ENCODE measurements at regions not wholly inside any gene's neighbourhood (a gene's known extent, or its start where the extent isn't known, plus 50 kb on each side); places are given as distances from the start of the nearest gene placed in this dataset.
A peak's percentile ranks its signal among the peaks of the same experiment; 100 is the strongest.
"Not testable (repeated sequence)": the region's sequence is repeated elsewhere in the genome, so short reads cannot be mapped to it uniquely, and the experiment has no call there.

- DNase-seq: no peak
Observed at GRCh38 chr15:92763459-92763858, 107.9 kb upstream of the FAM174B start.

- not testable (repeated sequence) for DNase-seq
Observed at GRCh38 chr15:92768131-92768530, 112.6 kb upstream of the FAM174B start.

GRCh38 chr15:92770641-92771040 lies 115.1 kb upstream of the FAM174B start:
- DNase-seq: no peak

- DNase-seq: no peak
Observed at GRCh38 chr15:92772061-92772460, 116.5 kb upstream of the FAM174B start.

- no peak for DNase-seq
Observed at GRCh38 chr15:92772626-92773244, 117.2 kb upstream of the FAM174B start.

- DNase-seq: no peak
Observed at GRCh38 chr15:92773340-92773739, 117.8 kb upstream of the FAM174B start.

GRCh38 chr15:92779874-92780273 lies 120.2 kb upstream of the CHD2 start:
- no peak for DNase-seq

- DNase-seq: no peak
Observed at GRCh38 chr15:92780843-92781242, 119.3 kb upstream of the CHD2 start.

- DNase-seq: no peak
Observed at GRCh38 chr15:92781925-92782453, 118.1 kb upstream of the CHD2 start.

GRCh38 chr15:92787116-92787515 lies 113.0 kb upstream of the CHD2 start:
- no peak for DNase-seq

- no peak for DNase-seq
Observed at GRCh38 chr15:92788196-92788595, 111.9 kb upstream of the CHD2 start.

GRCh38 chr15:92788793-92789192 lies 111.3 kb upstream of the CHD2 start:
- DNase-seq: not testable (repeated sequence)

GRCh38 chr15:92796161-92796611 lies 103.9 kb upstream of the CHD2 start:
- DNase-seq: no peak

GRCh38 chr15:92797168-92798052 lies 102.7 kb upstream of the CHD2 start:
- DNase-seq: peak; percentile 85

GRCh38 chr15:92800013-92800412 lies 100.1 kb upstream of the CHD2 start:
- no peak for DNase-seq

GRCh38 chr15:92800416-92801055 lies 99.6 kb upstream of the CHD2 start:
- DNase-seq: not testable (repeated sequence)

- not testable (repeated sequence) for DNase-seq
Observed at GRCh38 chr15:92801056-92801773, 98.9 kb upstream of the CHD2 start.

GRCh38 chr15:92801774-92802464 lies 98.2 kb upstream of the CHD2 start:
- no peak for DNase-seq

- DNase-seq: no peak
Observed at GRCh38 chr15:92803536-92803851, 96.6 kb upstream of the CHD2 start.

GRCh38 chr15:92803852-92804609 lies 96.1 kb upstream of the CHD2 start:
- peak; percentile 49 for DNase-seq

- not testable (repeated sequence) for DNase-seq
Observed at GRCh38 chr15:92804610-92804936, 95.6 kb upstream of the CHD2 start.
